Body of pancreas (tissue), 4 donors: ENCODE measurements at regions not wholly inside any gene's neighbourhood (a gene's known extent, or its start where the extent isn't known, plus 50 kb on each side); places are given as distances from the start of the nearest gene placed in this dataset.

Experiments used
- POLR2A ChIP-seq, 3 donors: fragments of 450-650 bp; IDR thresholded peaks; one replicate each; pipeline ENCODE4 v1.6.1; 2016; ENCODE audit warnings: antibody characterized with exemption in 3 of 3, mild to moderate bottlenecking in 2 of 3
- TF ChIP-seq, protein P1 (sequence below), 7 experiments: fragments of 450-650 bp in 4 of 7; fragments of 200-600 bp in 3 of 7; sonication (generic) in 3 of 7; IDR thresholded peaks; one replicate each; pipeline ENCODE4 v1.5.1; 2016 to 2019; ENCODE audit warnings: antibody characterized with exemption in 7 of 7

DNA sequence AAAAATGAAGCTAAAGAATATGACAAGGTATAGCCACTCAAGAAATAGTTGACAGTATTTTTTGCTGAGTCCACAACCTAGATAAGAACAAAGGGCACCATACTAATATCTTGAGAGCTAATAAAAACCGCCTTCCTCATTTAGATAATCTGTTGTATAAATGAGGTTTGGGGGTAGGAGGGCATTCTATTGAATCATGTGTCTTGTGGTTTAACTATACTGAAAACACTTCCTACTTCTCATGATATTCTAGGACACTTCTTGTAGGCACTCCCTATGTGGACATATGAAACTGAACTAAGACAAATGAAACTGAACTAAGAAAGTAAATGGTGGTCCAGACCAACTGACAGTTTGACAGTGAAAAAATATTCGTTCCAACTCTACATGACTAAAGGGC, 1268.5 kb upstream of the C9orf72 start:
- TF ChIP-seq, protein P1, sequence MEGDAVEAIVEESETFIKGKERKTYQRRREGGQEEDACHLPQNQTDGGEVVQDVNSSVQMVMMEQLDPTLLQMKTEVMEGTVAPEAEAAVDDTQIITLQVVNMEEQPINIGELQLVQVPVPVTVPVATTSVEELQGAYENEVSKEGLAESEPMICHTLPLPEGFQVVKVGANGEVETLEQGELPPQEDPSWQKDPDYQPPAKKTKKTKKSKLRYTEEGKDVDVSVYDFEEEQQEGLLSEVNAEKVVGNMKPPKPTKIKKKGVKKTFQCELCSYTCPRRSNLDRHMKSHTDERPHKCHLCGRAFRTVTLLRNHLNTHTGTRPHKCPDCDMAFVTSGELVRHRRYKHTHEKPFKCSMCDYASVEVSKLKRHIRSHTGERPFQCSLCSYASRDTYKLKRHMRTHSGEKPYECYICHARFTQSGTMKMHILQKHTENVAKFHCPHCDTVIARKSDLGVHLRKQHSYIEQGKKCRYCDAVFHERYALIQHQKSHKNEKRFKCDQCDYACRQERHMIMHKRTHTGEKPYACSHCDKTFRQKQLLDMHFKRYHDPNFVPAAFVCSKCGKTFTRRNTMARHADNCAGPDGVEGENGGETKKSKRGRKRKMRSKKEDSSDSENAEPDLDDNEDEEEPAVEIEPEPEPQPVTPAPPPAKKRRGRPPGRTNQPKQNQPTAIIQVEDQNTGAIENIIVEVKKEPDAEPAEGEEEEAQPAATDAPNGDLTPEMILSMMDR (IDR thresholded peaks at IDR 0.05) = no peak
- no peak for TF ChIP-seq POLR2A (IDR thresholded peaks at IDR 0.05)
